ENCODE measurements at regions not wholly inside any gene's neighbourhood (a gene's known extent, or its start where the extent isn't known, plus 50 kb on each side); places are given as distances from the start of the nearest gene placed in this dataset.

DNA sequence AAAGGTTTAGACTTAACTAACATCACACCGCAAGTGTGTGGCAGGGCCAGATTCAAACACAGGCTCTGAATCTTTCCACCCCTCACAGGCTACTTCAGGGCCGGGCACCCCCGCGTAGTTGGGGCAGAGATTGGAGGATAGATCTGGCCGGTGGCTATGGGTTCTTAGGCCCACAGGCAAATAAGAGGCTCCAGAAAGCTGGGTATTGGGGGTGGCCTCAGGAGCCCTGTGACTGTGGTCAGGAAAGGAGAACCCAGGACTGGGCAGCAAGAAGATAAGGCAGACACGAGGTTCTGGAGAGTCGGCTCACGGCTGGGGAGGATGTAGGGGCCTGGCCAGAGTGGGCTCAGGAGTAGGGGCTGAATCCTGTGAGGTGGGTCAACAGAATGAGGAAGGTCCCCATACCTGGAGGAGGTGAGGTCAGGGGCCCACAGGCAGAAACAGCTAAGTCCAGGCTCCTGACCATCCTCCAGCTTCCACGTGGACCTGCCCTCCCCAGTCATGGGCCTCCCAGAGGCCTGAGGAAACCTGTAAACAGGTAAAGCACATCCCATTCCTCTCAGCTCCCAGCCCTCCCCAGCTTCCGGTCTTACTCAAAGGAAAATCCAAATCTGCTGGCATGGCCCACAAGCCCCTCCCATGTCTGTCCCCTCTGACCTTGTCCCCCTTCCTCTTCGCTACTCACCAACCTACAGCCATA, 306.2 kb downstream of the MATN1 start:
- DNase-seq: no peak

DNA sequence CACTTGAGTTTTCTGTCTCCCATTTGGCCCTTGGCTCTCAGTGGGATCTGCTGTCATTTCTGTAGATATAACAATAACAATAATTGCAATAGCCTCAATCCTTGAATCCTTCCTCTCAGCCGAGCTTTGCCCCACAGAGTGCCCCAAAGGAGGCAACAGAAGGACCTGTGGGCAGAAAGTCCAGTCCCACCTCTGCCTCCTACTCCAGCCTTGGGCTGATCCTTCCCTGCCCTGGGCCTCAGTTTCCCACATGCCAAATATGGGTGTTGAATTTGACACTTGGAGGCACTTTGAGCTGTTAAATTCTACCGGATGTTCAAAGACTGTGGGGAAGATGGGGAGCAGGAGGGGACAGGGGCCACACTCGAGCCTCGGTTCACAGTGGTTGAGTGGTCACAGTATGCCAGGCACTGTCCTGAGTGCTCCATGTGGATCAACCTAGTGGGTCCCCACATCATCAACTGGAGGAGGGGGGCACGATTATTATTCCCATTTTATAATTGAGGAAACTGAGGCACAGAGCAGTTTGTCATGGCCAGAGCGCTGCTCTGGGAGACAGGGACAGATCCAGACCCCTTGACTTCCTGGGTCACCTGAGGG, 307.1 kb downstream of the MATN1 start:
- no peak for DNase-seq

DNA sequence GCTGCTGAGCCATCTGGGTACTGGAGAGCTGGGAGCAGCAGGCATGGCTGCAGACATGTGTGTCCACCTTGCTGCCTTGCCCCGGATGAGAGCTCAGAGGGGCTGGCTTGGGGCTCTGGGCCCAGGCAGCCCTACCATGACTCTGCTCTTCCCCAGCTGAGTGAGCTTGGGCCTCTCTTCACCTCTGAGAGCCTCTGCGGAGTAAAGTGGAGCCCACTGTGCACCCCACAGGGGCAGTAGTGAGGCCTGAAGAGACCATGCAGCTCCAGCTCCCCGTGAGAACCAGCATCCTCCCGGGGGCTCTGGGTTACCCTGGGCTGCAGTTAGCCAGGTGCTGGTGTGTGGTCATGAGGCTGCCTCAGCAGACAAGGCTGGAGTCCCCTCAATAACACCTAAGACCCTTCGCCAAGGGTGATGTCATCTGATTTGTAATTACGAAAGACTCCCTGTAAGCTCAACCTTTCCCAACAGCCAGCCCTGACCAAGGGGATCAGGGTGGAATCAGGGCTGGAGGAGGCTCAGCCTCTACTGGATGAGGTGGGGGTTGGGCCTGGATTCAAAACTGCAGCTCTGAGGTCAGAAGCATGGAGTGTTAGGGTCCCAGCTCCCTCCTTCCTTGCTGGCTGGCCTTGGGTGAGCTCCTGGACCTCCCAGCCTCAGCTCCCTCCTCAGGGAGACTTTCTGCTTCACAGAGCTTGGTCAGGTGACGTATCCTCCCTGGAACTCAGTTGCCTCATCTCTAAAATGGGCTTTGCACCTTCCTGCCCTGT, 308.0 kb downstream of the MATN1 start:
- DNase-seq: no peak

DNA sequence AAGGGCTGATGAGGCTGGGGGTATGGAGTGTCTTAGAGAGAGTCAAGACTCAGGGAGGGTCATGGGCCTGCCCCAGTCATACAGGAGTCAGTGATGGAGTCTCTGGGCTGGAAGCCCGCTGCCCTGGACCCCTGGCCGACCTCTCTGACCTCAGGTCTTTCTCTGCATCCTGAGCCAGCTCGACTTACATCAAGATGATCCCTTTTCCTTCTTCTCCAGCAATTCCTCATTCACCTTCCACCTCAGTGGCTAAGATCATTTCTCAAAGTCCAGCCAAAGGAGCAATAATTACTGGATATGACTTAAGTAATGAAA, 308.6 kb downstream of the MATN1 start:
- no peak for DNase-seq

DNA sequence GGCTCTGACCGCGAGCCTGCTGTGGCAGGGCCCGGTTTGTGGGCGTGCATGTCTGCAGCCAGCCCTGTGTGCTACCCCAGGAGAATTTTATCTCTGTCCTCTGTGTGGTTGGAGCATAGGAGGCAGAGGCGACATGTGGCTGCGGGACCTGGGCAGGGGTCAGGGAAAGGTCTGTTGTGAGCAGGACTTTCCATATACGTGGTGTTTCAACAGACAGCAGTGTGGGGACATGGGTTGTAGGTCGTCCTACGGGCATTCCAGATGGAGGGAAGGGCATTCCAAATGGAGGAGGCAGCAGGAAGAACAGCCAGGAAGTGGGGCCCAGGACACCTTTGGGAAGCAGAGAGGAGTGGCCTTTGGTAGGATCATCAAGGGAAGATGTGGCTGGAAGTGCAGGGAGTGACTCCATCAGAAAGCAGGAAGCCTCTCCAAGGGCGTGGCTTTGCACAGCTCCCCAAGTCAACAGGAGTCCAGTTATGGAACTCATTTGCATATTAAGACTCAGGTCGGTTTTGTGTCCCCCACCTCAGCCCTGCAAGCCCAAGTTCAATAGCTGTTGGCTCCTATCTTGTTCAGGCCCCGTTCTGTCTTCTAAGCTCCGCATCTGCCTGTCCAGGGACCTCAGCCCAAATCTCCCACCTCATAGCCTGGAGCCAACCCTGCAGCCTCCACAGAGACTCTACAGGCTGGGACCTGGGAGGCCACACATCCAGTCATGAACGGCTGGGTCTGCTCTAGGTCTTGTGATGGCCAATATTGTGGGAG, 309.1 kb downstream of the MATN1 start:
- DNase-seq: no peak

DNA sequence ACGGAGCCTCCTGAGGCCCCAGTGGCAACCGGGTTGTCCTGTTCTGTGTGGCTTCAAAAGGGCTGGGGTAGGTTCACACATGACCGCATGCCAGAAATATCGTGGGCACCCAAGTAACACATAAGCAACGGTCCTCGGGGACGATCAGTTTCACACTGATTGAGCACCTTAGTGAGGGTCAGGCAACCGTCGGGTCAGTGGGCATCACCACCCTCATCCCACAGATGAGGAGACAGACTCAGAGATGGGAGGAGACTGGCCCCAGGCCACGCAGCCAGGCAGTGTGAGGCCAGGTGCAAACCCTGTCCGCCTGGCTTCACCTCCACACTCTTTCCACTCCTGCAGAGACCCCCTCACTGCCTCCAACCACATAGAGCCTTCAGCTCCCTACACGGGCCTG, 309.8 kb downstream of the MATN1 start:
- no peak for DNase-seq

DNA sequence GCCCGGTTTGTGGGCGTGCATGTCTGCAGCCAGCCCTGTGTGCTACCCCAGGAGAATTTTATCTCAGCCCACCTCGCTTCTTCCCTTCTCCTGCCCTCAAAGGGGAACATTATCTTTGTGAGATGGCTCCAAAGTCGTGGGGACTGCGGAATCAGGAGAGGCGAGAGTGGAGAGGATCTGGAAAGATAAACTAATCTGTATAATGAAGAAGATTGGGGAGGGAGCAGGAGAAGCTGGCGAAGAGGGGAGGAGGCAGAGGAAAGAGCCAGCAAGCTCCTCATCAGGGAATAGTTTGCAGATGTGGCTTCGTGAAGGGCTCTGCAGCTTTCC, 310.3 kb downstream of the MATN1 start:
- no peak for DNase-seq

DNA sequence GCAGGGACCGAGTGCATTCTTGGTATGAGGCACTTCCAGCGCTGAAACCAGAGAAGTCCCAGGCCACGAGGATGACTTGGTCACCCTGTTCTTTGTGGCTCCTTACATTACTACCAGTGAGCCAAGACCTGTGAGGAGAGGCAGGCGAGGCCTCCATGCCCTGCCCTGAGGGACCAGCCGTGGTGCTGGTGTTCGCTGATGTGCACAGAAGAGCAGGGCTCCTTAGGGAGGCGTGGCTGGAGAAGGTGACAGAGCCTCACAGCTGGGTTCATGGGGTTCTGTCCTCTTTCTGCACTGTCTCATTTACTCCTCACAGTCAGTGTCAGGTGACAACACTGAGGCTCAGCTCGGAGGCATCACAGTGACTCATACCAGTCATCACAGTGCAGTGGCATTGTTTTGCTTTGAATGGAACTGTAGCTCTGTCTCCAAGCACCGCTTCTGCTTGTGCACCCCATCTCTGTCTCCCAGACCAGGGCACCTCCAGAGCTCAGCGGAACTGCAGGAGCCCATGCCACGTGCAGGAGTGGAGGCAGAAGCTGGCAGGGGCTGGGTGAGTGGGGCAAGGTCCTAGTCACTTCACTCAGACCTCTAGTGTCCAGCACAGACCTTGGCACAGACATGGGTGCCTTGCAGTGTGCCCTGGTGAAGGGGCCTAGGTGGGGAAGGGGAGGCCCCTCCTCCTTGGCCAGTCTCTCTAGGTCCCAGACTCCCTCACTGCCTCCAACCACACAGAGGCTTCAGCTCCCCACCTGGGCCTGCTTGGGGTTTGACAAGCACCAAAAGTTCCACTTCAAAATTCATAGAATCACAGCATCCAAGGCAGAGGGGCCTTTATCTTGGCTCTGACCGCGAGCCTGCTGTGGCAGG, 310.9 kb downstream of the MATN1 start:
- no peak for DNase-seq

DNA sequence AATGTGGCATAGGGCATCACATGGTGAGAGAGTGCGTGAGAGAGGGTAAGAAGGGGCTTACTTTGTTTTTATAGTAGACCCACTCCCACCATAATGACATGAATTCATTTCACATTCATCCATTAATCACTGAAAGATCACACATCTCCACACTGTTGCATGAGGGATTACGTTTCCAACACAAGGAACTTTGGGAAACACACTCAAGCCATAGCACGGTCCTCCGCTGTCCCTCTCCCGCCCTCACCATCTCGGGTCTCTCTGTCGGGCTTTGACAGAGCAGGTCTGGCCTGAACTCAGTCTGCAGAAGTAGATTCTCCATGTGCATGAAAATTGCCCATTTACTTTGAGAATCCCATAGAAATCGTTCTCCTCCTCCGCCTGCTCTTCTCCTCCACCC, 312.2 kb downstream of the MATN1 start:
- DNase-seq: no peak

DNA sequence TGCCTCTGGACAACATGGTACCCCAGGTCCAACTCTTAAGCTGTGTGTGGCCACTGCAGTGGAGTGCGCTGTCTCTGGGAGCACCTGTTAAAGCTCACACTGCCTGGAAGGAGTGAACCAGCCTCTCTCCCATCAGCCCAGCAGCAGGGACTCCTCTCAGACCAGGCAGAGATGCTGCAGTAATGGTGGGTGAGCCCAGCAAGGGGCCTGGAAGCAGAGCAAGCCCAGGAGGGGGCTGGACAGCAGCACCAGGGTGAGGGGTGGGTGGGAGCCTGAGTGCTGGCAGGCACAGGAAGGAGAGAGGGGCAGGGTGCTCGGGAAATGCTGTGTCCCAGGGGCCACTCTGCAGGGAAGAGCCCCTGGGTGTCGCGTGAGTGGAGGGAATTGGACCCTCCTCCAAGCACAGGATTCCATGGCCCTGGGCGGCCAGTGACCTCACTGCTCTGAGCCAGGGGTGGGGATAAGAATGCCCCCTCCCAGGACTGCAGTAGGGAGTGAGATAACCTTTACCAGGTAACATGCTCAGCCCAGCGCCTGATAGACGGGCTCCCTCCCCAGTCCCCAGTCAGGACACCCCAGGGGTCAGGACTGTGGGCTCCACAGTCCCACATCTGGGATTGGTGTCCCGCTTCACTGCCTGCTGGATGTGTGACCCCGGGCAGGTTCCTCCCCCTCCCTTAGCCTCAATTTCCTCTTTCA, 313.1 kb downstream of the MATN1 start:
- no peak for DNase-seq

DNA sequence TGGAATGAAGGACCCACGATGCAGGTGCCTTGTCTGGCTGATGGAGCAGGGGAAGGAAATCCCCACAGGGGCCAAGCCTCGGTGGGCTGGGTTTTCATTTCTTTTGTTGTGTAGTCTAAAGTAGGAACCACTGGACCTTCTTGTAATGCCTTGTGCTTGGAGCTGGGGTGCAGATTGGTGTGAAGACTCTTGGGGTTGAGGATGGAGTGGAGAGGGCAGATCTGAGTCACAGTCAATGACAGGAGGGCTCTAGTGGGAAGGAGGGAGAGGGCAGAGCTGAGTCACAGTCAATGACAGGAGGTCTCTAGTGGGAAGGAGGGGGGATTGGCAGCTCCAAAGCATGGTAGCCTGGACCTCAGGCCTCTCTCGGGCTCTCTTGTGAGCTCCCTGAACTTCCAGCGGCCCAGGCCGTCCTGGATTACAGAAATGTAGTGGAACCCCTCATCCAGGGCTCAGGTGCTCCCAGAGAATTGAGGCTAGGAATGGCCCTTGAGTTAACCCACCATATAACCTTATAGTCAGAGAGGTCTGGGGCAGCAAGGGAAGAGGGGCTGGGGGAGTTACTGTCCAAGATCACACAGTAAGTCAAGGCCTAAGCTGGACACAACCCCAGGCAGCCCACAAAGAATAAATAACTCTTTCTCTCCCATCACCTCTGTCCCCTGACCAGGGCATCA, 313.8 kb downstream of the MATN1 start:
- DNase-seq: no peak

DNA sequence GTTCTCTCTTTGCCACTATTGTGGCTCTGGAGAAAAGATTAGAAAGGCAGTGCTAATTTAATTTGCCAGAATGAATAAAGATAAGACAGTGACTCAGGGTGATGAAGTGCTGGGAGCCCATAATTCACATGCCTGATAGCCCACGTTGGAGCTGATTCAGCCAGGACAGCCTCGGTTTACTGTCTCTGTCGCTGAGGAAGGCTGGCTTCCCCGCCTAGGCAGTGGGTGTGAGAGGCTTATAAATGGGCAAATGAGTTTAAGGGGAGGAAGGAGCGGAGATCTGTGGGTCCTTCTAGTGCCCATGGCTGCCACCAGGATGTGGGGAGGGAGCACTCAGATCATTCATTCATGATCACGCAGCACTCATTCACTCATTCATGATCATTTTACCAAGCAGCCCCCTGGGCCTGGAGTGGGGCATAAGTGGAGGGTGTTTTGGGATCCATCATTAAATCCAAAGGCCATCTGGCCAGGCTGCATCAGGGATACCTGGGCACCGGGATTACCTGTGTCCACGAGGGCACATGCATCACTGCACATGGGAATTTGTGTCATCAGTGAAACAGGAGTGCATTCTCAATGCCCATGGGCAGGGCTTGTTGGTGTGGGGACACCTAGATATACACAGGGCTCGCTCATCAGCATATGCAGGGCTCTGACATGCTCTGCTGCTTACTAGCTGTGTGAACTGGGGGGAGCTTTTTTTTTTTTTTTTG, 315.4 kb downstream of the MATN1 start:
- DNase-seq: no peak

DNA sequence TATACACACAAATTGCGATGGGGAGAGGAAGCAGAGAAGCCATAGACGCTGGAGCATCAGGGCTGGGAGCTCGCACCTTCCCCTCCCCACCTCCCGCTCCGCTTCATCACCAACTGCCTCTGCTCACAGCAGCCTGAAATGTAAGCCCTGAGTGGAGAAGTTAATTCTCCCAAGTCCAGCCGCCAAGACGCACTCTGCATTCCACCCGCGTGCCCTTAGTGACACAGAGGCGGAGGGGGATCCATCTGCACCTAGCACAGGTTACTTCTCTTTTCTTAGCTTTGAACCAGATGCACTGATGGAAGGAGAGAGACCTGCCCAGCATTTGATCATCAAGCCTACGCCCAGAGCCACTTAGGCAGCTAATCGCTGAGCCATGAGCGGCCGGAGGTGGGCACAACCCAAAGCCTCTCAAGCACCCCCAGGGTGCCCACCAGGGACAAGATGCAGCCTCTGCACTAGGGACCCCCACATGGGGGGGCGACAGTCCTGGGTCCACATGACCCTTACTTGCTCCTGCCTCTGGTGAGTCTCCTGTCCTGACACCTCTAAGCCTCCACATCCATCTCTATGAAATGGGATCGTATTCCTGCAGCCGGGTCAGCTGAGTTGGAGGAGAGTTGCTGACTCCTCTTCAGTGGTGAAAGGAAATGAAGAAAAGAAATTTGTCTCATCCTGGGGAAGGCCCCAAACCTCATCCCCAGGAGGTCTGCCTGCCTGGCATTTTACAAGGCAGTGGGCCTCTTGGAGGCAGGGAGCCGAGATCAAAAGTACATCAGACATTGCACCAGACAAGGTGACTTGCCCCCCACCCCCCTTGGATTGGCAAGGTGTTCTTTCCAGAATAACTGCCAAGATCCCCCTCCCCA, 316.2 kb downstream of the MATN1 start:
- DNase-seq: no peak

DNA sequence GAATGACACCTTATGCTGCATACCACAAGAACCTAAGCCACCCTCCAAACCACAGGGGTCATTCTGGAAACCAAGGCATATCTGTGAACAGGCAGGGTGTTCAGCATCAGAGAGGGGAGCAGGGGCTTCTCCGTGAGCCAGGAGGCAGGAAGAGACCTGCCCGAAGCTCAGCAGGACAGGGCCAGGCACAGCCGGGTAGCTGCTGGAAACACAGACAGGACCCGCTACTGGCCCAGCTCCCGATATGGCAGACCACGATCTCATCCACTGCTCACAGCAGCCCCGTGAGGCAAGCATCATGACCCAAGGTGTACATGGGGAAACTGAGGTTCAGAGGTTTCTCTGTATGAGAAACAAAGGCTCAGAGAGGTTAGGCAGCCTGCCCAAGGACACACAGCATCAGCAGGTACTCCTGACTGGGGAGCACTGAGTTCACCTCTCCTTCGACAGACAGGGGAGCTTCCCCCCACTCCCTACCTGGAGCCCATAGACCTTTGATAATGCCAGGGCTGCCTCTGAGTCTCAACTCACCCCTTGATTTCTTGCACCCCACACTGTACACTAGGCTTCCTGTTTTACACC, 317.7 kb downstream of the MATN1 start:
- DNase-seq: no peak

DNA sequence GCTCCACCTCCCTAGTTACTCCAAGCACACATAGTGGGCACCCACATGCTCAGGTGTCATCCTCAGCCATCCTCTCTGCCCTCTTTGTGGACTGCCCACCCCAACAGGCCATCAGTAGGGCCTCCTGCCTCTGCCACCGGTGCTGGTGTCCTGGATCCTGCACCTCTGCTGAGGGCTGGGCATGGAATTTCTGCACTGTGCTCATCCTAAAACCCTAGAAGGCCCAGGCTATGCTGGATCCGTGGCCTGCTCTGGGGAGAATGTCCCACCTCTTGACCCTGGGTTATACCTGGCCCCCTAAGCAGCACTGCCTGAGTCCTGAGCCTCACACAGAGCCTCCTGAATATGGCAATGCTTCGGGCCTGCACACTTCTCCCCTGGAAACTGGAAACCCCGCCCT, 318.3 kb downstream of the MATN1 start:
- DNase-seq: no peak

DNA sequence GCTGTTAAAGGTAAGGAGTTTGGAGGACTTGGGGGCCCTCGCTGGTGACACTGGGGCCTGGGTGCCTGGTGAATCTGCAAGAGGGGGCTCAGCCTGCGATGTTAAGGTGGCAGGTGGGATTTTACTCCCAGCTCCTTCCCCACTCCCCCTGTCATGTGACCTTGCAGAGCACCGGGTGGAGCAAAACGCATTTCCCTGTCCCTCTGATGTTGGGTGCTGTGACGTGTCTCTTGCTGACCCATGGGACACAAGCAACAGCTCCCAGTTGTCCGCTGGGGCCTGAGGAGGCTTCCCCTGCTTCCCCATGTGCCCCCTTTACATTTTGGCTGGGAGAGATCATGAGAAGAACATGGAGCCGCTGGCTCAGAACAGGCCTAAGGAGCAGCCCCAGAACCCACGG, 319.0 kb downstream of the MATN1 start:
- no peak for DNase-seq

DNA sequence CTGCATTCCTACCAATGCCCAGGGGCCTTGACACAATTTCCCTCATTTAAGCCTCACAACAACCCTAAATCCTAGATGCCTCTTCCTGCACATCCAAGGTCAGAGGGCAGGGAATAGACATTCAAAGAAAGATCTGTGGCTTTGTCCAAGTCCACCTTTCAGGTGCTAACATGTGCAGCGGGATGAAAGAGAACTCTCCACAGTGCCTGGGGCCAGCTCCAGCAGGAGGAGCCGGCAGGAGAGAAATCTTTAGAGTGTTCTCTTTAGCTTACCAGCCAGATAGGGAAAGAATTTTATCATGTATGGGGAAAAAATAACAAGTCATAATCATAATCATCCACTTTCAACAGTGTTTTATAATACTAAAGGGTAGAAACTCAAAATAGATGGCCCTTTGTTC, 319.7 kb downstream of the MATN1 start:
- no peak for DNase-seq

DNA sequence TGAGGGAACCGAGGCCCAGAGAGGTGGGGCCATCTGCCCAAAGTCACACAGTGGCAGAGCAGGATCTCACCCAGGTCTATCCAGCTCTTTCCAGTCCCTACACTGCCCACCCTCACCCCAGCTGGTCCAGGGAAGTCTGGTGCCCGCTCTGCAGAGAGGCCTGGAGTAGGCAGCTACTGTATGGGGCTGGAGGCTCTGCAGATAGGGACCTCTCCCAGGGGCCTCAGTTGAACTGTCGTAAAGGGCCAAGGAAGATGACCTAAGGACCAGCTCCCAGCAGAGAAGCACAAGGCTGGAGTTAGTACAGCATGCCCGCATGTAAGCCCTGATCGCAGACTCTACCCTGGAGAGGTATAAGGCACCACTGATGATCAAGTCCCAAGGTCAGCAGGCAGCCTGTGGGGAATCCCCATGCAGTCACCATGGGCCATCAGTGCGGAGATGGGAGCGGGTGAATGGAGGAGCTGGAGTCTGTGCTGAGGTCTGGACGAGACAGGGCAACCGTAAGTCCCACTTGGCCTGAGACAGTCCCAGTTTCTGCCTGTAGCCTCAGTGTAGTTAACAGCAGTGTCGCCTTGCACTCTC, 320.2 kb downstream of the MATN1 start:
- no peak for DNase-seq

DNA sequence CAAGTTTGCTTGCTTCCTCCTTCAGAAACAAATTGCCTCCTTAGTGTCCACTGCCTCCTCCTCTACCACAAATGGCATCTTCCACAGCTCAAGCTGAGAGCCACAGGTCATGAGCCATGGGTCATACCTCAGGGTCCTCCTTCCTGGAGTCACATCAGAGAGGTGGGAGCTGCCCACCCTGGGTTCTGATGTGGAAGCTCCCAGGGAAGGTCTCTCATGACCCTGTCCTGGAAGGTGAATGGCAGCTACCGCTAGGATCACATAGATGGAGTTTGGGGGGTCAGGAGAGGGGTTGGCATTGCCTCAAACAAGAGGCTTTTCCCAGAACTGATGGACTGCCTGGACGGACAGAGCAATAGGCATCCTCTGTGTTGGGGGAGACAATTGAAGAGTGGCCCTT, 321.4 kb downstream of the MATN1 start:
- no peak for DNase-seq

All from NCI-H1694 (cell line).